ENCODE measurements at regions not wholly inside any gene's neighbourhood (a gene's known extent, or its start where the extent isn't known, plus 50 kb on each side); places are given as distances from the start of the nearest gene placed in this dataset.

DNA sequence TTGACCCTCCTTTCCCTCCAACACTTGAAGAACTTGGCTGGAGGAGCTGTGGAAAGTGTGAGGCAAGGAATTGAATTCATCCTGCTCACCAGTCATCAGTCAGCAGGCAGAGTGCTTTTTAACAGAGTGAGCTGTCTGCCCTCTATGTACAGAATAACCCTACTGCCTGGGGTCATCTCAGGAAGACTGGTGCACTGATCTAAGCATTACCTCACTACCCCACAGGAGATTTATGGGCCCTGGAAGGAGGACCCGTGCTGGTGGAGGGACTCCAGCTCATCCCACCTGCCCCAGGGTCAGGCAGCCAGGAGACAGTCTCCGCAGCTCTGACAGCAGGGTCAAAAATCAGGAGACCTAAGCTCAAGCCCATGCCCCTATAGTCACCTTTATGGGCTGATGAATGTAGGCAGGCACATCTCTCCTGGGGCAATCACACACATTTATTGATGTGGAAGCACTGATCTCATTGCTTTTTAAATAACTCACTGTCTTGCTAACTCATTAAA, 270.8 kb upstream of the SESN3 start:
- Histone ChIP-seq H4K20me1 (replicated peaks; ENCODE audit: control insufficient read depth, extremely low read depth, insufficient read depth, low read length) (no peaks in the 10 kb centered on the region), H3K4me2 (ENCODE audit: insufficient read depth, low read length) (no peak overlapping the region), H3K9me1 (replicated peaks; ENCODE audit: control insufficient read depth, extremely low read depth, insufficient read depth, low read length) (no peaks in the 10 kb centered on the region), H3K27ac (ENCODE audit: insufficient read depth, low read depth, low read length) (no peak overlapping the region), H3K4me1 (ENCODE audit: control insufficient read depth, extremely low read depth, insufficient read depth, low read length) (no peaks in the 10 kb centered on the region), H2AFZ (ENCODE audit: low read depth, low read length) (no peak overlapping the region), H3K79me2 (ENCODE audit: control insufficient read depth, insufficient read depth, low read length) (no peaks in the 10 kb centered on the region), H3K4me3 (replicated peaks in 1 of 3; ENCODE audit: insufficient read depth in 1 of 3, low read depth in 1 of 3, low read length in 3 of 3) (no peak overlapping the region), H3K27me3 (ENCODE audit: control insufficient read depth in 2 of 2, insufficient read depth in 2 of 2, low read length in 2 of 2) (no peaks in the 10 kb centered on the region), H3K36me3 (ENCODE audit: control insufficient read depth in 2 of 2, extremely low read depth in 1 of 2, insufficient read depth in 2 of 2, low read length in 2 of 2) (no peaks in the 10 kb centered on the region), H3K9me3 (replicated peaks; ENCODE audit: control insufficient read depth, insufficient read depth, low read length) (no peaks in the 10 kb centered on the region), H3K9ac (replicated peaks; ENCODE audit: extremely low read depth, insufficient read depth, low read length) (no peak overlapping the region)
- no peak for DNase-seq (ENCODE audit: low read depth, low spot score)
- no peak for FAIRE-seq
- POLR2A ChIA-PET = no interaction called here
- intact Hi-C loops (cut with micrococcal nuclease) = no loop called here
- BruUV-seq (replicated peaks) = no TSS peak
- TF ChIP-seq GATA2 (IDR thresholded peaks at IDR 0.05; ENCODE audit: insufficient read depth, insufficient read length, low read depth, low read length) = no peak
- no peak for TF ChIP-seq MYC (IDR thresholded peaks at IDR 0.05; ENCODE audit: low read depth, low read length)
- TF ChIP-seq, protein P1, sequence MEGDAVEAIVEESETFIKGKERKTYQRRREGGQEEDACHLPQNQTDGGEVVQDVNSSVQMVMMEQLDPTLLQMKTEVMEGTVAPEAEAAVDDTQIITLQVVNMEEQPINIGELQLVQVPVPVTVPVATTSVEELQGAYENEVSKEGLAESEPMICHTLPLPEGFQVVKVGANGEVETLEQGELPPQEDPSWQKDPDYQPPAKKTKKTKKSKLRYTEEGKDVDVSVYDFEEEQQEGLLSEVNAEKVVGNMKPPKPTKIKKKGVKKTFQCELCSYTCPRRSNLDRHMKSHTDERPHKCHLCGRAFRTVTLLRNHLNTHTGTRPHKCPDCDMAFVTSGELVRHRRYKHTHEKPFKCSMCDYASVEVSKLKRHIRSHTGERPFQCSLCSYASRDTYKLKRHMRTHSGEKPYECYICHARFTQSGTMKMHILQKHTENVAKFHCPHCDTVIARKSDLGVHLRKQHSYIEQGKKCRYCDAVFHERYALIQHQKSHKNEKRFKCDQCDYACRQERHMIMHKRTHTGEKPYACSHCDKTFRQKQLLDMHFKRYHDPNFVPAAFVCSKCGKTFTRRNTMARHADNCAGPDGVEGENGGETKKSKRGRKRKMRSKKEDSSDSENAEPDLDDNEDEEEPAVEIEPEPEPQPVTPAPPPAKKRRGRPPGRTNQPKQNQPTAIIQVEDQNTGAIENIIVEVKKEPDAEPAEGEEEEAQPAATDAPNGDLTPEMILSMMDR (IDR thresholded peaks at IDR 0.05; ENCODE audit: extremely low read depth in 1 of 2, insufficient read depth in 1 of 2, low read depth in 1 of 2, low read length in 2 of 2) = no peak
- TF ChIP-seq, protein P2, sequence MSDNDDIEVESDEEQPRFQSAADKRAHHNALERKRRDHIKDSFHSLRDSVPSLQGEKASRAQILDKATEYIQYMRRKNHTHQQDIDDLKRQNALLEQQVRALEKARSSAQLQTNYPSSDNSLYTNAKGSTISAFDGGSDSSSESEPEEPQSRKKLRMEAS (IDR thresholded peaks at IDR 0.05; ENCODE audit: insufficient read depth, insufficient read length) = no peak
- no peak for TF ChIP-seq POLR2A (IDR thresholded peaks at IDR 0.05; ENCODE audit: low read depth, low read length)
- no peak for TF ChIP-seq EZH2 (IDR thresholded peaks at IDR 0.05; ENCODE audit: borderline replicate concordance, low read depth, low read length, severe bottlenecking)
- no peak for TF ChIP-seq POLR2AphosphoS5 (IDR thresholded peaks at IDR 0.05; ENCODE audit: insufficient read depth, low read depth, low read length)
- TF ChIP-seq FOS (IDR thresholded peaks at IDR 0.05; ENCODE audit: borderline replicate concordance, insufficient read depth, low read length) = no peak
- no peak for TF ChIP-seq JUN (IDR thresholded peaks at IDR 0.05; ENCODE audit: borderline replicate concordance, insufficient read depth, insufficient read length, low read depth)
- dilution Hi-C loops (cut with MboI; ENCODE audit: extremely low pct_ligation_motif_present, low sequenced_read_pairs) = no loop called here
- CTCF ChIA-PET = no interaction called here

Data from endothelial cell of umbilical vein (primary cell).